ENCODE measurements at regions not wholly inside any gene's neighbourhood (a gene's known extent, or its start where the extent isn't known, plus 50 kb on each side); places are given as distances from the start of the nearest gene placed in this dataset.

DNA sequence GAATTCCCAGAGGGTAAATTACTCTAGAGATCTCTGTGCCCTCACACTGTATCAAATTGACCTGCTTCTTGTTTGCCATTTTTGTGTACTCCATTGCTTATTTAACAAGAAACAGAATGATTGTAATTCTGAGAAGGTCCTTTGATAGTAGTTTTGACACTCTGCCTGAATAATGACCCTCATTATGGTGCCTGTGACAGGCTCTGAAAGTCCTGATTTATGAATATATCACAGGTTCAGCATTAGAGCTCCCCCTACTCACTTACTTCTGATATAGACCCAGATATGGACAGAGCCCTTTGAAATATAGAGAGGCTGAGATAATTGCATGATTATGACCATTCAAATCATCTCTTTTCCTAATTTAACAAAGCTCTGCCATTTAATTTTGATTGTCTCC is 465.2 kb downstream of the MDFIC start:
- Histone ChIP-seq H3K27me3 (ENCODE audit: insufficient read depth, low read length, poor library complexity) (no peaks in the 10 kb centered on the region), H3K79me2 (ENCODE audit: control insufficient read depth, insufficient read depth, low read length) (no peaks in the 10 kb centered on the region), H2BK15ac (replicated peaks; ENCODE audit: low read depth) (no peak overlapping the region), H3K27ac (ENCODE audit: low read depth, low read length) (no peak overlapping the region), H3K79me1 (ENCODE audit: low read length) (no peaks in the 10 kb centered on the region), H3K56ac (ENCODE audit: low read length) (no peak overlapping the region), H2BK5ac (ENCODE audit: low read length) (no peak overlapping the region), H4K5ac (ENCODE audit: low read length) (no peak overlapping the region), H4K8ac (ENCODE audit: low read depth, low read length) (no peak overlapping the region), H3K18ac (ENCODE audit: low read length) (no peak overlapping the region), H3K23ac (ENCODE audit: low read length) (no peak overlapping the region), H3K9ac (ENCODE audit: low read length) (no peak overlapping the region), H2AK5ac (ENCODE audit: low read length) (no peak overlapping the region), H3K4me1 (ENCODE audit: control insufficient read depth, low read depth, low read length) (no peaks in the 10 kb centered on the region), H3K36me3 (ENCODE audit: control insufficient read depth, insufficient read depth, low read length) (no peaks in the 10 kb centered on the region), H3K4me2 (ENCODE audit: low read length) (no peak overlapping the region), H2BK120ac (ENCODE audit: low read depth, low read length) (no peak overlapping the region), H3K4ac (ENCODE audit: low read depth, low read length) (no peak overlapping the region), H3K4me3 (ENCODE audit: low read length) (no peak overlapping the region)
- DNase-seq = no peak

DNA sequence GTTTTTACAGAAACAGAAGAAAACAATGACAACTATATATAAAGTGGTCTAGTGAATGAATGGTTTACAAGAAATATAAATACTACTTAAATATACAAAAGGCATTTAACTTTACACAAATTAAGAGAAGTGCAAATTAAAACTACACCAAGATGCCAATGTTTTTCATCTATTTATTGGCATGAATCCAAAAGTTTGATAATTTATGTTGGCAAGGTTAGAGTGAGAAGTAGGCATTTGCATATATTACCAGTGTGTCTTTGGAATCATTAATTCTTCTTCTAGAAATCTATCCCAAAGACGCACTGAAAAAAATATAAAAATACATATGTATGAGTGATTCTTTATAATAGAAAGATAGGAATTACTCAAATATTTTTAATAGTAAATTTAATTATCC is 457.4 kb downstream of the MDFIC start:
- Histone ChIP-seq H2BK120ac (ENCODE audit: low read depth, low read length) (no peak overlapping the region), H3K4me1 (ENCODE audit: control insufficient read depth, low read depth, low read length) (no peaks in the 10 kb centered on the region), H4K8ac (ENCODE audit: low read depth, low read length) (no peak overlapping the region), H3K4me3 (ENCODE audit: low read length) (no peak overlapping the region), H3K18ac (ENCODE audit: low read length) (no peak overlapping the region), H3K79me2 (ENCODE audit: control insufficient read depth, insufficient read depth, low read length) (no peaks in the 10 kb centered on the region), H2AK5ac (ENCODE audit: low read length) (no peak overlapping the region), H3K27ac (ENCODE audit: low read depth, low read length) (no peak overlapping the region), H3K56ac (ENCODE audit: low read length) (no peak overlapping the region), H2BK5ac (ENCODE audit: low read length) (no peak overlapping the region), H3K4me2 (ENCODE audit: low read length) (no peak overlapping the region), H3K9ac (ENCODE audit: low read length) (no peak overlapping the region), H3K4ac (ENCODE audit: low read depth, low read length) (no peak overlapping the region), H2BK15ac (replicated peaks; ENCODE audit: low read depth) (no peak overlapping the region), H3K36me3 (ENCODE audit: control insufficient read depth, insufficient read depth, low read length) (no peaks in the 10 kb centered on the region), H3K79me1 (ENCODE audit: low read length) (no peaks in the 10 kb centered on the region), H3K27me3 (ENCODE audit: insufficient read depth, low read length, poor library complexity) (no peaks in the 10 kb centered on the region), H3K23ac (ENCODE audit: low read length) (no peak overlapping the region), H4K5ac (ENCODE audit: low read length) (no peak overlapping the region)
- no CpG with 5 or more reads among the region's 1 CpG for WGBS (ENCODE audit: extremely low coverage, insufficient coverage, low lambda C conversion rate)
- no peak for DNase-seq

DNA sequence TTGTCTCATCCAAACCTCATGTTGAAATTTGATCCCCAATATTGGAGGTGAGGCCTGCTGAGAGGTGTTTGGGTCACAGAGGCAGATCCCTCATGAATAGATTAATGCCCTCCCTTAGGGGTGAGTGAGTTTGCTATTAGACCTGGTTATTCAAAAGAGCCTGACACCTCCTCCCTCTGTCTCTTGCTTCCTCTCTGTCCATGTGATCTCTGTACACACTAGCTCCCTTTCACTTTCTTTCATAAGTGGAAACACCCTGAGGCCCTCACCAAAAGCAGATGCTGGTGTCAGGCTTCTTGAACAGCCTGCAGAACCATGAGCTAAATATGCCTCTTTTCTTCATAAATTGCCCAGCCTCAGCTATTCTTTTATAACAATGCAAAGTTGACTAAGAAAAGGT is 447.1 kb downstream of the MDFIC start:
- Histone ChIP-seq H4K5ac (ENCODE audit: low read length) (no peak overlapping the region), H3K9ac (ENCODE audit: low read length) (no peak overlapping the region), H3K23ac (ENCODE audit: low read length) (no peak overlapping the region), H3K18ac (ENCODE audit: low read length) (no peak overlapping the region), H3K4me1 (ENCODE audit: control insufficient read depth, low read depth, low read length) (no peaks in the 10 kb centered on the region), H2AK5ac (ENCODE audit: low read length) (no peak overlapping the region), H3K56ac (ENCODE audit: low read length) (no peak overlapping the region), H3K79me1 (ENCODE audit: low read length) (no peaks in the 10 kb centered on the region), H2BK120ac (ENCODE audit: low read depth, low read length) (no peak overlapping the region), H3K27ac (ENCODE audit: low read depth, low read length) (no peak overlapping the region), H3K79me2 (ENCODE audit: control insufficient read depth, insufficient read depth, low read length) (no peaks in the 10 kb centered on the region), H3K4me2 (ENCODE audit: low read length) (no peak overlapping the region), H3K4me3 (ENCODE audit: low read length) (no peak overlapping the region), H4K8ac (ENCODE audit: low read depth, low read length) (no peak overlapping the region), H2BK15ac (replicated peaks; ENCODE audit: low read depth) (no peak overlapping the region), H3K36me3 (ENCODE audit: control insufficient read depth, insufficient read depth, low read length) (no peaks in the 10 kb centered on the region), H2BK5ac (ENCODE audit: low read length) (no peak overlapping the region), H3K4ac (ENCODE audit: low read depth, low read length) (no peak overlapping the region), H3K27me3 (ENCODE audit: insufficient read depth, low read length, poor library complexity) (no peaks in the 10 kb centered on the region)
- DNase-seq = no peak

DNA sequence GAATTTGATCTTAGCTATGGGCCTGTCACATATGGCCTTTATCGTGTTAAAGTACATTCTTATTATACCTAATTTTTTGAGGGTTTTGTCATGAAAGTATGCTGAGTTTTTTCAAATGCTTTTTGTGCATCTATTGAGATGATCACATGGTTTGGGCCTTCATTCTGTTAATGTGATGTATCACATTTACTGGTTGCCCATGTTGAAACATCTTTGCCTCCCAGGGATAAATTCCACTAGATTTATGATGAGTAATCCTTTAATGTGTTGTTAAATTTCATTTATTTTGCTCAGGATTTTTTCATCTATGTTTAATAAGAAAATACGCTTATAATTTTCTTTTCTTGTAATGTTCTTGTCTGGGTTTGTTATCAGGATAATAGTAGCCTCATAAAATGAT is 442.0 kb downstream of the MDFIC start:
- no peak overlapping the region for H3K56ac ChIP-seq (ENCODE audit: low read length)
- no peak overlapping the region for H3K4me3 ChIP-seq (ENCODE audit: low read length)
- H2AK5ac ChIP-seq (ENCODE audit: low read length) = no peak overlapping the region
- H3K79me2 ChIP-seq (ENCODE audit: control insufficient read depth, insufficient read depth, low read length) = no peaks in the 10 kb centered on the region
- no peak overlapping the region for H3K18ac ChIP-seq (ENCODE audit: low read length)
- no peaks in the 10 kb centered on the region for H3K4me1 ChIP-seq (ENCODE audit: control insufficient read depth, low read depth, low read length)
- WGBS (ENCODE audit: extremely low coverage, insufficient coverage, low lambda C conversion rate) = no CpG with 5 or more reads among the region's 2 CpGs
- DNase-seq = no peak
- H3K23ac ChIP-seq (ENCODE audit: low read length) = no peak overlapping the region
- H4K5ac ChIP-seq (ENCODE audit: low read length) = no peak overlapping the region
- H3K9ac ChIP-seq (ENCODE audit: low read length) = no peak overlapping the region
- H3K4ac ChIP-seq (ENCODE audit: low read depth, low read length) = no peak overlapping the region
- H3K27ac ChIP-seq (ENCODE audit: low read depth, low read length) = no peak overlapping the region
- no peak overlapping the region for H2BK5ac ChIP-seq (ENCODE audit: low read length)
- H3K79me1 ChIP-seq (ENCODE audit: low read length) = no peaks in the 10 kb centered on the region
- H2BK15ac ChIP-seq (replicated peaks; ENCODE audit: low read depth) = no peak overlapping the region
- no peak overlapping the region for H3K4me2 ChIP-seq (ENCODE audit: low read length)
- no peaks in the 10 kb centered on the region for H3K36me3 ChIP-seq (ENCODE audit: control insufficient read depth, insufficient read depth, low read length)
- H4K8ac ChIP-seq (ENCODE audit: low read depth, low read length) = no peak overlapping the region
- H2BK120ac ChIP-seq (ENCODE audit: low read depth, low read length) = no peak overlapping the region
- no peaks in the 10 kb centered on the region for H3K27me3 ChIP-seq (ENCODE audit: insufficient read depth, low read length, poor library complexity)

DNA sequence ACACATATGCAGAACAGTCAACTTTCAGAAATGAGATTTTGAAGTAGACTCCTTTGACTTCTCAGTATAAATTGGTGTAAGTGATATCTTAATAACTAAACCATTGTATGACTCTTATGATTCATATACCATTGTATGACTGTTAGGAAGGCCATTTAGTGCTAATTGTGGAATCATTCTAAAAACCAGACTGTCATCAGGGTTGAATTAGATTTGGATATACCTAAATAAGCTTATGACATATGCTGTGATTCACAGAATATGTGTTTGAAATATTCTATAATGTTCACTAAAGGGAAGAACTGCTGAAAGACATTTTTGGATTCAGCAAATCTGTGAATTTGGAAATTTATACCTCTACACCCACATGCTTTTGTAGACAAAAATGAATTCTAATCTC is 438.1 kb downstream of the MDFIC start:
- Histone ChIP-seq H2BK5ac (ENCODE audit: low read length) (no peak overlapping the region), H3K9ac (ENCODE audit: low read length) (no peak overlapping the region), H3K79me1 (ENCODE audit: low read length) (no peaks in the 10 kb centered on the region), H3K4me1 (ENCODE audit: control insufficient read depth, low read depth, low read length) (no peaks in the 10 kb centered on the region), H3K56ac (ENCODE audit: low read length) (no peak overlapping the region), H3K27ac (ENCODE audit: low read depth, low read length) (no peak overlapping the region), H3K23ac (ENCODE audit: low read length) (no peak overlapping the region), H3K4ac (ENCODE audit: low read depth, low read length) (no peak overlapping the region), H2AK5ac (ENCODE audit: low read length) (no peak overlapping the region), H4K8ac (ENCODE audit: low read depth, low read length) (no peak overlapping the region), H2BK15ac (replicated peaks; ENCODE audit: low read depth) (no peak overlapping the region), H3K18ac (ENCODE audit: low read length) (no peak overlapping the region), H3K36me3 (ENCODE audit: control insufficient read depth, insufficient read depth, low read length) (no peaks in the 10 kb centered on the region), H3K4me3 (ENCODE audit: low read length) (no peak overlapping the region), H3K27me3 (ENCODE audit: insufficient read depth, low read length, poor library complexity) (no peaks in the 10 kb centered on the region), H3K4me2 (ENCODE audit: low read length) (no peak overlapping the region), H2BK120ac (ENCODE audit: low read depth, low read length) (no peak overlapping the region), H3K79me2 (ENCODE audit: control insufficient read depth, insufficient read depth, low read length) (no peaks in the 10 kb centered on the region), H4K5ac (ENCODE audit: low read length) (no peak overlapping the region)
- no peak for DNase-seq

DNA sequence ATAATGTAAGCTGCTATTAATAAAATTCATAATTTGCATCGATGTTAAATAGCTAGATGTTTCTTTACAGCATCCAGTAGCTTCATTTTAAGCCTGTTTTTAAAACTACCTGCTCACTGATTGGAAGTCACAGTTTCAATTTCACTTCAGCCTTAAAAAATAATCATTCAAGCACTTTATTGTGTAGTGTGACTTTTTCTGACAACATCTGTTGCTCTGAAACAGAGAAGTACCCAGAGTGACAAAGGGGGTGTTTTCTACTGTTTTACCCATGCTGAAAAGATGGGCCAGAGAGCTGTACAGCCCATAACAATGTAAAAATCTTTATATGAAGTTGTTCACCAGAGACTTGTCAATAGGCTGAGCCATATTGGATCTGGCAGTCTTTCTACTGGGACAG is 437.2 kb downstream of the MDFIC start:
- H3K27me3 ChIP-seq (ENCODE audit: insufficient read depth, low read length, poor library complexity) = no peaks in the 10 kb centered on the region
- H3K79me2 ChIP-seq (ENCODE audit: control insufficient read depth, insufficient read depth, low read length) = no peaks in the 10 kb centered on the region
- H3K56ac ChIP-seq (ENCODE audit: low read length) = no peak overlapping the region
- no peak overlapping the region for H3K9ac ChIP-seq (ENCODE audit: low read length)
- no peak overlapping the region for H2BK120ac ChIP-seq (ENCODE audit: low read depth, low read length)
- H2BK15ac ChIP-seq (replicated peaks; ENCODE audit: low read depth) = no peak overlapping the region
- no peak overlapping the region for H3K18ac ChIP-seq (ENCODE audit: low read length)
- no peak overlapping the region for H3K27ac ChIP-seq (ENCODE audit: low read depth, low read length)
- no peak for DNase-seq
- H4K8ac ChIP-seq (ENCODE audit: low read depth, low read length) = no peak overlapping the region
- no peak overlapping the region for H2BK5ac ChIP-seq (ENCODE audit: low read length)
- H3K4me2 ChIP-seq (ENCODE audit: low read length) = no peak overlapping the region
- no peak overlapping the region for H3K4me3 ChIP-seq (ENCODE audit: low read length)
- H2AK5ac ChIP-seq (ENCODE audit: low read length) = no peak overlapping the region
- no peaks in the 10 kb centered on the region for H3K36me3 ChIP-seq (ENCODE audit: control insufficient read depth, insufficient read depth, low read length)
- no peaks in the 10 kb centered on the region for H3K4me1 ChIP-seq (ENCODE audit: control insufficient read depth, low read depth, low read length)
- no CpG with 5 or more reads among the region's 1 CpG for WGBS (ENCODE audit: extremely low coverage, insufficient coverage, low lambda C conversion rate)
- no peak overlapping the region for H4K5ac ChIP-seq (ENCODE audit: low read length)
- no peak overlapping the region for H3K4ac ChIP-seq (ENCODE audit: low read depth, low read length)
- H3K23ac ChIP-seq (ENCODE audit: low read length) = no peak overlapping the region
- no peaks in the 10 kb centered on the region for H3K79me1 ChIP-seq (ENCODE audit: low read length)

Measured in mesendoderm (in vitro differentiated cells).